H9 (cell line): ENCODE measurements at regions not wholly inside any gene's neighbourhood (a gene's known extent, or its start where the extent isn't known, plus 50 kb on each side); places are given as distances from the start of the nearest gene placed in this dataset.

ENCODE experiments used
- DNase-seq: peaks from one replicate; pipeline ENCODE4 v3.0.0-alpha.2; 2017
- H2AFZ ChIP-seq: one replicate; pipeline ENCODE4 v1.6.1; 2013; ENCODE audit warnings: mild to moderate bottlenecking, low read length, control low read depth, moderate library complexity
- H2AK5ac ChIP-seq: 2 replicates; pipeline ENCODE4 v1.6.1; 2013; ENCODE audit warnings: low read length, control low read depth, mixed read lengths; ENCODE audit not compliant: insufficient read length
- H2BK120ac ChIP-seq: one replicate; pipeline ENCODE4 v1.6.1; 2013; ENCODE audit warnings: low read depth, mild to moderate bottlenecking, low read length, control low read depth, inconsistent platforms; ENCODE audit not compliant: poor library complexity, severe bottlenecking
- H2BK12ac ChIP-seq: 2 replicates; pipeline ENCODE4 v1.6.1; 2013; ENCODE audit warnings: low read length, control low read depth, mixed read lengths, low read depth; ENCODE audit not compliant: insufficient read length
- H2BK15ac ChIP-seq: 2 replicates; pipeline ENCODE4 v1.6.1; 2013; ENCODE audit warnings: low read depth, low read length, control low read depth
- H2BK20ac ChIP-seq: one replicate; pipeline ENCODE4 v1.6.1; 2013; ENCODE audit warnings: low read depth, mild to moderate bottlenecking, low read length, control low read depth, inconsistent platforms; ENCODE audit not compliant: poor library complexity, severe bottlenecking
- H2BK5ac ChIP-seq: 2 replicates; pipeline ENCODE4 v1.6.1; 2013; ENCODE audit warnings: low read length, control low read depth, mixed read lengths; ENCODE audit not compliant: insufficient read length
- H3K14ac ChIP-seq: 2 replicates; pipeline ENCODE4 v1.6.1; 2013; ENCODE audit warnings: low read length, control low read depth; ENCODE audit not compliant: insufficient read depth
- H3K18ac ChIP-seq: 2 replicates; pipeline ENCODE4 v1.6.1; 2013; ENCODE audit warnings: low read depth, mild to moderate bottlenecking, mixed read lengths, low read length, control low read depth; ENCODE audit not compliant: insufficient read length
- H3K23ac ChIP-seq: 2 replicates; pipeline ENCODE4 v1.6.1; 2013; ENCODE audit warnings: low read length, control low read depth, mixed read lengths, low read depth; ENCODE audit not compliant: insufficient read length
- H3K23me2 ChIP-seq: 2 replicates; pipeline ENCODE4 v1.6.1; 2013; ENCODE audit warnings: low read depth, mild to moderate bottlenecking, mixed read lengths, low read length, control low read depth; ENCODE audit not compliant: insufficient read length, poor library complexity, severe bottlenecking
- H3K27ac ChIP-seq: 2 replicates; pipeline ENCODE4 v1.5.1; 2013; ENCODE audit warnings: low read length, control low read depth, mixed read lengths, low read depth; ENCODE audit not compliant: insufficient read length
- H3K27me3 ChIP-seq: 2 replicates; pipeline ENCODE4 v1.6.1; 2013; ENCODE audit warnings: low read length, control low read depth, inconsistent platforms; ENCODE audit not compliant: insufficient read depth
- H3K4ac ChIP-seq: 2 replicates; pipeline ENCODE4 v1.6.1; 2013; ENCODE audit warnings: low read depth, mild to moderate bottlenecking, control low read depth, inconsistent platforms, low read length, moderate library complexity
- H3K4me1 ChIP-seq: 2 replicates; pipeline ENCODE4 v1.6.1; 2013; ENCODE audit warnings: low read length, control low read depth, inconsistent platforms; ENCODE audit not compliant: insufficient read depth
- H3K4me2 ChIP-seq: 2 replicates; pipeline ENCODE4 v1.6.1; 2013; ENCODE audit warnings: low read length, control low read depth, mixed read lengths; ENCODE audit not compliant: insufficient read length, insufficient read depth
- H3K56ac ChIP-seq: 2 replicates; pipeline ENCODE4 v1.6.1; 2013; ENCODE audit warnings: low read depth, mild to moderate bottlenecking, mixed read lengths, low read length, control low read depth; ENCODE audit not compliant: insufficient read length
- H3K79me1 ChIP-seq: 2 replicates; pipeline ENCODE4 v1.6.1; 2013; ENCODE audit warnings: low read depth, mild to moderate bottlenecking, moderate library complexity, low read length, control low read depth, inconsistent platforms; ENCODE audit not compliant: insufficient read depth, poor library complexity, severe bottlenecking
- H3K79me2 ChIP-seq: 2 replicates; pipeline ENCODE4 v1.6.1; 2013; ENCODE audit warnings: low read length, control low read depth, inconsistent platforms; ENCODE audit not compliant: insufficient read depth
- H3K9ac ChIP-seq: 2 replicates; pipeline ENCODE4 v1.6.1; 2013; ENCODE audit warnings: low read length, control low read depth, mixed read lengths; ENCODE audit not compliant: insufficient read length; ENCODE audit errors: extremely low read depth
- H3K9me3 ChIP-seq: one replicate; pipeline ENCODE4 v1.6.1; 2013; ENCODE audit warnings: low read depth, low read length, inconsistent platforms; ENCODE audit not compliant: control insufficient read depth
- H3T11ph ChIP-seq: one replicate; pipeline ENCODE4 v1.6.1; 2013; ENCODE audit warnings: mild to moderate bottlenecking, low read length, control low read depth, inconsistent platforms
- H4K20me1 ChIP-seq: one replicate; pipeline ENCODE4 v1.6.1; 2013; ENCODE audit not compliant: control insufficient read depth, insufficient read length, insufficient read depth
- H4K5ac ChIP-seq: 2 replicates; pipeline ENCODE4 v1.6.1; 2013; ENCODE audit warnings: low read depth, mild to moderate bottlenecking, mixed read lengths, low read length, control low read depth; ENCODE audit not compliant: insufficient read length
- H4K8ac ChIP-seq: replicated peaks from 2 replicates; pipeline ENCODE4 v1.6.1; 2013; ENCODE audit warnings: low read length, control low read depth, mixed read lengths, low read depth; ENCODE audit not compliant: insufficient read length
- H4K91ac ChIP-seq: 2 replicates; pipeline ENCODE4 v1.6.1; 2013; ENCODE audit warnings: low read depth, mild to moderate bottlenecking, moderate library complexity, mixed read lengths, low read length, control low read depth; ENCODE audit not compliant: insufficient read length
- H3K27ac Mint-ChIP-seq, 3 experiments: 2 replicates in 2 of 3; 3 replicates in 1 of 3; pipeline ENCODE4 v1.8.0; 2020 to 2021; ENCODE audit warnings: mixed read lengths in 3 of 3, mild to moderate bottlenecking in 1 of 3, moderate library complexity in 1 of 3
- H3K27me3 Mint-ChIP-seq: 2 replicates; pipeline ENCODE4 v1.8.0; 2021; ENCODE audit warnings: low read depth, mild to moderate bottlenecking, moderate library complexity, mixed read lengths
- H3K36me3 Mint-ChIP-seq, 3 experiments: 2 replicates in 2 of 3; 3 replicates in 1 of 3; pipeline ENCODE4 v1.8.0; 2020 to 2021; ENCODE audit warnings: low read depth in 3 of 3, mixed read lengths in 3 of 3; ENCODE audit not compliant: insufficient read depth in 1 of 3
- H3K4me1 Mint-ChIP-seq, 2 experiments: 2 replicates each; pipeline ENCODE4 v1.8.0; 2020; ENCODE audit warnings: mixed read lengths in 2 of 2
- H3K4me3 Mint-ChIP-seq, 2 experiments: 2 replicates in 1 of 2; 3 replicates in 1 of 2; pipeline ENCODE4 v1.8.0; 2020 to 2021; ENCODE audit warnings: mild to moderate bottlenecking in 2 of 2, mixed read lengths in 2 of 2, moderate library complexity in 1 of 2
- H3K9me3 Mint-ChIP-seq, 2 experiments: 2 replicates in 1 of 2; 3 replicates in 1 of 2; pipeline ENCODE4 v1.8.0; 2020; ENCODE audit warnings: mild to moderate bottlenecking in 2 of 2, mixed read lengths in 2 of 2, moderate library complexity in 1 of 2
- WGBS: extraction: QIAGEN DNeasy Blood & Tissue Kit; methylation state at CpG from one replicate; pipeline ENCODE4 v1.1.7; 2013; ENCODE audit warnings: missing lambda C conversion rate, low lambda C conversion rate, mixed read lengths; ENCODE audit not compliant: insufficient read length; ENCODE audit errors: extremely low coverage; 5-methylcytosine and 5-hydroxymethylcytosine counted together
- TF ChIP-seq, protein P1 (sequence below): fragments of 200-600 bp; sonication (generic); conservative IDR thresholded peaks from 3 replicates; pipeline ENCODE4 v1.8.0; 2021; ENCODE audit warnings: antibody characterized with exemption, mild to moderate bottlenecking

DNA sequence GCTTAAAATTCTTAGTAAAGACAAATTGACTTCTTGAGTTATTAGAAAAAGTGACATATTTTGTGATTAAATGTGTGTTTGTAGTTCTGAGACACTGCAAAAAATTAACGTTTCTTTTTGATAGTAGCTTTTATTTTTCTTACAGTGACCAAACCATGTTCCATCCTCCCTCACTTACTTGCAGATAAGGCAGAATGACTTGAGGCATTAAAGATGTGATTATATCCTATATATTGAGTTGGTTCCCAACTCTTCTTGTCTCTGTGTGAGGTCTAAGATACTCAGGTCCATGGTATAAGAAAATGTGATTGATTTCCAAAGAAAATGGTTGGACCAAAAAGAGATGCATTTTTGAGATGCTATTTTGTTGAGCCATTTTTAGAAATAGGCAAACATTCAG, 238.3 kb upstream of the NR2F2 start:
- Histone ChIP-seq H3K79me2 (no peaks in the 10 kb centered on the region), H4K91ac (no peak overlapping the region), H2AK5ac (no peak overlapping the region), H3T11ph (no peak overlapping the region), H3K27ac (no peak overlapping the region), H3K9me3 (no peaks in the 10 kb centered on the region), H4K8ac (no peak overlapping the region), H3K23ac (no peak overlapping the region), H3K4ac (no peak overlapping the region), H4K5ac (no peak overlapping the region), H2BK120ac (no peak overlapping the region), H3K4me1 (no peaks in the 10 kb centered on the region; the same call in 1 of the 2 replicates), H3K18ac (no peak overlapping the region), H3K56ac (no peak overlapping the region), H2BK12ac (no peak overlapping the region), H3K79me1 (no peaks in the 10 kb centered on the region), H3K9ac (no peak overlapping the region), H3K27me3 (peaks cover 20% of the 10 kb centered on the region), H2BK5ac (no peak overlapping the region), H3K23me2 (no peaks in the 10 kb centered on the region), H3K14ac (no peak overlapping the region), H2AFZ (no peak overlapping the region), H2BK15ac (no peak overlapping the region), H3K4me2 (no peak overlapping the region), H2BK20ac (no peak overlapping the region), H4K20me1 (no peaks in the 10 kb centered on the region)
- TF ChIP-seq, protein P1, sequence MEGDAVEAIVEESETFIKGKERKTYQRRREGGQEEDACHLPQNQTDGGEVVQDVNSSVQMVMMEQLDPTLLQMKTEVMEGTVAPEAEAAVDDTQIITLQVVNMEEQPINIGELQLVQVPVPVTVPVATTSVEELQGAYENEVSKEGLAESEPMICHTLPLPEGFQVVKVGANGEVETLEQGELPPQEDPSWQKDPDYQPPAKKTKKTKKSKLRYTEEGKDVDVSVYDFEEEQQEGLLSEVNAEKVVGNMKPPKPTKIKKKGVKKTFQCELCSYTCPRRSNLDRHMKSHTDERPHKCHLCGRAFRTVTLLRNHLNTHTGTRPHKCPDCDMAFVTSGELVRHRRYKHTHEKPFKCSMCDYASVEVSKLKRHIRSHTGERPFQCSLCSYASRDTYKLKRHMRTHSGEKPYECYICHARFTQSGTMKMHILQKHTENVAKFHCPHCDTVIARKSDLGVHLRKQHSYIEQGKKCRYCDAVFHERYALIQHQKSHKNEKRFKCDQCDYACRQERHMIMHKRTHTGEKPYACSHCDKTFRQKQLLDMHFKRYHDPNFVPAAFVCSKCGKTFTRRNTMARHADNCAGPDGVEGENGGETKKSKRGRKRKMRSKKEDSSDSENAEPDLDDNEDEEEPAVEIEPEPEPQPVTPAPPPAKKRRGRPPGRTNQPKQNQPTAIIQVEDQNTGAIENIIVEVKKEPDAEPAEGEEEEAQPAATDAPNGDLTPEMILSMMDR: no peak
- Mint-ChIP-seq H3K27ac (no peak overlapping the region), H3K9me3 (no peaks in the 10 kb centered on the region; a peak in 2 of 5 replicates), H3K4me3 (no peak overlapping the region), H3K4me1 (peaks cover 22 to 39% of the 10 kb centered on the region in 2 experiments), H3K36me3 (no peaks in the 10 kb centered on the region; a peak in 1 of 7 replicates), H3K27me3 (peaks cover 98% of the 10 kb centered on the region)
- no CpG with 5 or more reads among the region's 1 CpG for WGBS
- DNase-seq: no peak
